Effector memory CD8-positive, alpha-beta T cell (primary cell): ENCODE measurements at regions not wholly inside any gene's neighbourhood (a gene's known extent, or its start where the extent isn't known, plus 50 kb on each side); places are given as distances from the start of the nearest gene placed in this dataset.

Experiments
- ATAC-seq: fragments of 150-1000 bp; cut with Tn5 transposase; replicated peaks from 2 replicates; pipeline ENCODE4 v1.10.0; 2021; ENCODE audit warnings: mild to moderate bottlenecking, moderate library complexity
- DNase-seq, 3 experiments: peaks; one replicate each; pipeline ENCODE4 v3.0.0; 2021
- H3K27ac Mint-ChIP-seq, 2 donors: one replicate each; pipeline ENCODE4 v1.8.0; 2022; ENCODE audit warnings: mild to moderate bottlenecking in 2 of 2, mixed read lengths in 2 of 2, moderate library complexity in 2 of 2
- H3K27me3 Mint-ChIP-seq, 2 donors: one replicate each; pipeline ENCODE4 v1.8.0; 2022; ENCODE audit warnings: mixed read lengths in 2 of 2
- H3K36me3 Mint-ChIP-seq: one replicate; pipeline ENCODE4 v1.8.0; 2022; ENCODE audit warnings: mild to moderate bottlenecking, moderate library complexity, mixed read lengths; ENCODE audit not compliant: insufficient read depth
- H3K4me1 Mint-ChIP-seq, 2 donors: one replicate each; pipeline ENCODE4 v1.8.0; 2022; ENCODE audit warnings: low read depth in 2 of 2, mixed read lengths in 2 of 2
- H3K4me3 Mint-ChIP-seq, 2 donors: one replicate each; pipeline ENCODE4 v1.8.0; 2022; ENCODE audit warnings: mild to moderate bottlenecking in 2 of 2, mixed read lengths in 2 of 2, moderate library complexity in 2 of 2
- H3K9me3 Mint-ChIP-seq, 2 donors: one replicate each; pipeline ENCODE4 v1.8.0; 2022; ENCODE audit warnings: mixed read lengths in 2 of 2

GRCh38 chr3:117543521-117543920 lies 833.9 kb downstream of the TUSC7 start:
- Mint-ChIP-seq H3K36me3 (no peaks in the 10 kb centered on the region), H3K27me3 (no peaks in the 10 kb centered on the region), H3K9me3 (peaks cover 8 to 24% of the 10 kb centered on the region in 2 donors), H3K4me3 (no peak overlapping the region), H3K27ac (no peak overlapping the region), H3K4me1 (no peaks in the 10 kb centered on the region)
- no peak for DNase-seq
- ATAC-seq, result no peak

- Mint-ChIP-seq H3K27me3 (no peaks in the 10 kb centered on the region), H3K4me1 (no peaks in the 10 kb centered on the region), H3K36me3 (no peaks in the 10 kb centered on the region), H3K9me3 (peaks cover 10 to 24% of the 10 kb centered on the region in 2 donors), H3K4me3 (no peak overlapping the region), H3K27ac (no peak overlapping the region)
- no peak for DNase-seq
- no peak for ATAC-seq
These were observed 835.9 kb downstream of the TUSC7 start for GRCh38 chr3:117545484-117545883.

GRCh38 chr3:117547956-117548550 lies 838.5 kb downstream of the TUSC7 start:
- Mint-ChIP-seq H3K4me3 (no peak overlapping the region), H3K4me1 (no peaks in the 10 kb centered on the region), H3K9me3 (peaks cover 10 to 32% of the 10 kb centered on the region in 2 donors), H3K27me3 (no peaks in the 10 kb centered on the region), H3K27ac (no peak overlapping the region), H3K36me3 (no peaks in the 10 kb centered on the region)
- DNase-seq (no peak), ATAC-seq (no peak)

- H3K4me3 Mint-ChIP-seq, result no peak overlapping the region
- ATAC-seq, result no peak
- H3K27ac Mint-ChIP-seq, result no peak overlapping the region
- no peak for DNase-seq
- no peaks in the 10 kb centered on the region for H3K27me3 Mint-ChIP-seq
- H3K4me1 Mint-ChIP-seq, result no peaks in the 10 kb centered on the region
- no peaks in the 10 kb centered on the region for H3K36me3 Mint-ChIP-seq
- peaks cover 10 to 32% of the 10 kb centered on the region in 2 donors for H3K9me3 Mint-ChIP-seq
These were observed 839.0 kb downstream of the TUSC7 start for GRCh38 chr3:117548600-117548999.

DNA sequence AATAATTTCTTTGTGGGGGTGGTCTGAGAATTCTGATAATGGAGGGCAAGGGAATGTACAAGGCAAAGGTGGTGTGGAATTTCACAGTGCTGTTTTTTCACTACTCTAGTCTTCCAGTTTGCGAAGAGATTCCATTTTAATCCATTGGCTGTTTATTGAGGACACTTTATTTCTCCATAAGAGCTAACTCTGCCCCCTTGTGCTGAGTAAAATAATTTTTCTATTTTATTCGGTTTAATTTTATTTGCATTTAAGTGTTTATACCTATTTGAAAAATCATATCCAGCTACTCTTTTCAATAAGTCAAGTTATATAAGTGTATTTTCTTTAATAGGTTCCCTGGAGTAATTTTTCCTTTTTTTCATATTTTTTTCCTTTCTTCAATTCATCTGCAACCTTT lies 840.1 kb downstream of the TUSC7 start:
- DNase-seq, result no peak
- no peak overlapping the region for H3K4me3 Mint-ChIP-seq
- H3K27ac Mint-ChIP-seq, result no peak overlapping the region

GRCh38 chr3:117550766-117551165 lies 841.2 kb downstream of the TUSC7 start:
- DNase-seq (no peak), ATAC-seq (no peak)
- Mint-ChIP-seq H3K4me3 (no peak overlapping the region), H3K4me1 (no peaks in the 10 kb centered on the region), H3K27ac (no peak overlapping the region), H3K36me3 (no peaks in the 10 kb centered on the region), H3K9me3 (peaks cover 6 to 32% of the 10 kb centered on the region in 2 donors), H3K27me3 (no peaks in the 10 kb centered on the region)

More for the DNA sequence above, 840.1 kb downstream of the TUSC7 start:
- Mint-ChIP-seq H3K36me3 (no peaks in the 10 kb centered on the region), H3K9me3 (peaks cover 6 to 32% of the 10 kb centered on the region in 2 donors), H3K4me1 (no peaks in the 10 kb centered on the region), H3K27me3 (no peaks in the 10 kb centered on the region)
- no peak for ATAC-seq

DNA sequence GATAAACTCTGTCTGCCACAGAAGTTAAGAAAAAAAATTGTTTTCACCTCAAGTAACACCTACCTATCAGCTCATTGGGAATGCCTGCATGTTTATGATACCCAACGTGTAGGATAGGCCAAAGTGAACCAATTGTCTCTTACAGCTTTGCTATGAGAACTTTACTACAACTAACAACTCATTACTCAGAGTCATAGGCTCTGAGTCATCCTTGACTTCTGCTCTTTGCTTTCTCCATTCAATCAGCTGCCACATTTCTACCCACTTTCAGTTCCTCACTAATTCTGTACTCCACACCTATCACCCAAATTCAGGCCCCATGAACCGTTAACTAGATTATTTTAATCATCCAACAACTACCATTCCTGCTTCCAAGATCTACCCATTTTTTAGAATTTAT lies 843.9 kb downstream of the TUSC7 start:
- Mint-ChIP-seq H3K9me3 (peaks cover 8 to 20% of the 10 kb centered on the region in 2 donors), H3K4me3 (no peak overlapping the region), H3K4me1 (no peaks in the 10 kb centered on the region), H3K27ac (no peak overlapping the region), H3K36me3 (no peaks in the 10 kb centered on the region), H3K27me3 (no peaks in the 10 kb centered on the region)
- DNase-seq (no peak), ATAC-seq (no peak)

DNA sequence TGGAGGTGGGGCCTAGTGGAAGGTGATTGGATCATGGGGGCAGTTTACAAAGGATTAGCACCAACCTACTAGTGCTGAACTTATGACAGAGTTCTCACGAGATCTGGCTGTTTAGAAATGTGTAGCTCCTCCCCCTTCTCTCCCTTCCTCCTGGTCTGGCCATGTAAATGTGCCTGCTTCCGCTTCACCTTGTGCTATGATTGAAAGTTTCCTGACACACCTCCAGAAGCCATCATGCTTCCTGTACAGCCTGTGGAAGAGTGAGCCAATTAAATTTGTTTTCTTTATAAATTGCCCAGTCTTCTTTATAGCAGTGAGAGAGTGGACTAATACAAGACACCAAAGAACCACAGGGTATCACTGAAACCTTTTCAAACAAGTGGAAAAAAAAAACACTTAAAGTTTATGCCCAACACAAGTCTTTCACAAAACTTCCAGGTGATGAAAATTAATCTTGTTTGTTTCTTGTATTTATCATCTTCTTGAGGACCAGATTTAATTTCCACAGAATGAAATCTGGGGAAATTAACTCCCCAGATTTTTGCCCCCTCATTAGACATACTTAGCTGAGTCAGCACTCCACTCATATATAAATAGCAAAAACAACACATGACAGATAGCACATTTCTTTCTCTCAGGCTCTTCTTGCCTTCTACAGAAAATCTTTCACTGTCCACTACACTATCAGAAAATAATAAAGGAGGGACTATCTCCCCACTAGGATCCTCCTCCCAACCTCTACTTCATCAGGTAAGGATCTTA lies 847.2 kb downstream of the TUSC7 start:
- H3K27ac Mint-ChIP-seq, result no peak overlapping the region
- no peaks in the 10 kb centered on the region for H3K27me3 Mint-ChIP-seq
- no peaks in the 10 kb centered on the region for H3K36me3 Mint-ChIP-seq
- no peaks in the 10 kb centered on the region for H3K4me1 Mint-ChIP-seq
- DNase-seq (no peak), ATAC-seq (no peak)
- peaks cover 12 to 24% of the 10 kb centered on the region in 2 donors for H3K9me3 Mint-ChIP-seq
- no peak overlapping the region for H3K4me3 Mint-ChIP-seq

DNA sequence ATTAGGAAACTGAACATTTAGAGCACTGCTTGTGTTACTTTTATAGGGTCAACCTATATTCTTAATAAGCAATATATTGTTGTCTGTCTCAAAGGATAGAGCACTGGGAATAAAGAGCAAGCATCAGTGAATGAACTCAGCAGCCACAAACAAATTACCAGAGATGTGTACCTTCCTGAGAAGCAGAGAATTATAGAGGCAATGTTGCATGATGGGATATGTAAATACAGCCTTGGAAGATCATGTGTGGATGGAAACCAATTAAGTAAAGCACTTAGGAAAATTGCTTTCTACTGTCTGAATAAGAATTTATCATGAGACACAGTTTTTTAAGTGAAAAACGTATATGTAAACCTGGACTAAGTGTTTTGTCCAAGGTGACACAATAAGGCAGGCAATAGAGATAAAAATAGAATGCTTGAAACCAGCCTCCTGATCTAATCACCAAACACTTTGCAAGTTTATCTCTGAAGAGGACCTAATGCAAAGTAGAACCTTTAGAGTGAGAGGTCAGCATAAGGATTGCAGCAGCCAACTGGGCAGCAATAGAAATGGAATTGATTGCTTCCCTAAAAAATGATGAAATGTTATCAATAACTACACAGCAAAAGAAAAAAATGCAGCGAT lies 848.0 kb downstream of the TUSC7 start:
- no peaks in the 10 kb centered on the region for H3K36me3 Mint-ChIP-seq
- DNase-seq (no peak), ATAC-seq (no peak)
- H3K27me3 Mint-ChIP-seq, result no peaks in the 10 kb centered on the region
- H3K4me1 Mint-ChIP-seq, result no peaks in the 10 kb centered on the region
- peaks cover 13 to 17% of the 10 kb centered on the region in 2 donors for H3K9me3 Mint-ChIP-seq
- H3K4me3 Mint-ChIP-seq, result no peak overlapping the region
- no peak overlapping the region for H3K27ac Mint-ChIP-seq

GRCh38 chr3:117558681-117559080 lies 849.1 kb downstream of the TUSC7 start:
- no peak overlapping the region for H3K4me3 Mint-ChIP-seq
- no peaks in the 10 kb centered on the region for H3K27me3 Mint-ChIP-seq
- ATAC-seq (no peak), DNase-seq (no peak)
- H3K36me3 Mint-ChIP-seq, result no peaks in the 10 kb centered on the region
- H3K9me3 Mint-ChIP-seq, result peaks cover 15 to 24% of the 10 kb centered on the region in 2 donors
- H3K27ac Mint-ChIP-seq, result no peak overlapping the region
- no peaks in the 10 kb centered on the region for H3K4me1 Mint-ChIP-seq

- Mint-ChIP-seq H3K9me3 (peaks cover 18 to 24% of the 10 kb centered on the region in 2 donors), H3K27me3 (no peaks in the 10 kb centered on the region), H3K4me1 (no peaks in the 10 kb centered on the region), H3K36me3 (no peaks in the 10 kb centered on the region), H3K27ac (no peak overlapping the region), H3K4me3 (no peak overlapping the region)
- DNase-seq (no peak), ATAC-seq (no peak)
These were observed 852.4 kb downstream of the TUSC7 start for GRCh38 chr3:117562000-117562399.

DNA sequence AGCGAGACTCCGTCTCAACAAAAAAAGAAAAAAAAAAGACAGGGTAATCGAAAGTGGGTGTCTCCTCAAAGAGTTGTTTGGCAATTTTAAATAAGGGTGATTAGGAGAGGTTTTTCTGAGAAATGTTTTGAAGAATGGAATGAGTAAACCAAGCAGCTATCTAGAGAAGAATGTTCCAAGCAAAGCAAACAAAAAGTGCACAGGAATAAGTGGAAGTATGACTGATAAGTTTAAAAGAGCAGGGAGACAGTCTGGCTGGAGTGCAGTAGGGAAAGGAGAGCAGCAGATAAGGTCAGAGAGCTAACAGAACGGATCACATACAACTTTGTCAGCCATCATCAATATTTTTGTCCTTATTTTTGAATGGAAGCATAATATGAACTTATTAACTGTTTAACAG lies 853.5 kb downstream of the TUSC7 start:
- no peak for ATAC-seq
- H3K4me1 Mint-ChIP-seq, result no peaks in the 10 kb centered on the region

DNA sequence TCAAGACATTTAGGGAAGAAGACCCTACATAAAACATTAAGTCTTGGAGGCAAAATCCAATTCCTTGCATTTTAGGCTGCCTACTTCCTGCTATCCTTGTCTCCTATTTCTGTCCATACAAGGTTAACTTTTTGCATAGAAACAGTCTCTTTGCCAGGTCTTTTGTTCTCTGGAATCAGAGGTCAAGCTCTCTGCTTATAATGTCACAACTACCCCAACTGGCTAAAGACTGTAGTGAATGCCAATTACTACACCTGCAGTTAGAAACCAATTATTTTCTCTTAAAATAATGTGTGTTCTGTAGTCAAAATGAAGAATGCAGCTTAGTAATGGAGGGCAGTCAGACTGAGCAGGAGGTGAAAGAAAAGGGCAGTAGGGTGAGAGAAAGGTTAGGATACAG lies 856.2 kb downstream of the TUSC7 start:
- Mint-ChIP-seq H3K9me3 (peaks cover 8 to 13% of the 10 kb centered on the region in 2 donors), H3K27ac (no peak overlapping the region), H3K36me3 (no peaks in the 10 kb centered on the region), H3K4me1 (no peaks in the 10 kb centered on the region), H3K27me3 (no peaks in the 10 kb centered on the region), H3K4me3 (no peak overlapping the region)
- DNase-seq, result no peak
- no peak for ATAC-seq

More for the DNA sequence above, 853.5 kb downstream of the TUSC7 start:
- no peak overlapping the region for H3K4me3 Mint-ChIP-seq
- peaks cover 17 to 20% of the 10 kb centered on the region in 2 donors for H3K9me3 Mint-ChIP-seq
- no peaks in the 10 kb centered on the region for H3K36me3 Mint-ChIP-seq
- no peak for DNase-seq
- no peak overlapping the region for H3K27ac Mint-ChIP-seq
- no peaks in the 10 kb centered on the region for H3K27me3 Mint-ChIP-seq

- Mint-ChIP-seq H3K36me3 (no peaks in the 10 kb centered on the region), H3K4me1 (no peaks in the 10 kb centered on the region), H3K4me3 (no peak overlapping the region), H3K27me3 (no peaks in the 10 kb centered on the region), H3K27ac (no peak overlapping the region), H3K9me3 (peaks cover 8 to 13% of the 10 kb centered on the region in 2 donors)
- no peak for ATAC-seq
- DNase-seq, result no peak
These were observed 857.3 kb downstream of the TUSC7 start for GRCh38 chr3:117566926-117567325.
